NK-92 treated with Interleukin-12 subunit alpha and Interleukin-12 subunit beta, amount 100 ng/mL, for 24 hours (cell line): ENCODE measurements at regions not wholly inside any gene's neighbourhood (a gene's known extent, or its start where the extent isn't known, plus 50 kb on each side); places are given as distances from the start of the nearest gene placed in this dataset.
A peak's percentile ranks its signal among the peaks of the same experiment; 100 is the strongest.

Experiments used
- DNase-seq: peaks from one replicate; lab custom pipeline; 2025; lab: John Stamatoyannopoulos, UW

- DNase-seq, result peak; percentile 93
These were observed 83.4 kb downstream of the FAM43A start for GRCh38 chr3:194769020-194769643.

GRCh38 chr3:194772241-194773000 is 86.7 kb downstream of the FAM43A start:
- no peak for DNase-seq

DNA sequence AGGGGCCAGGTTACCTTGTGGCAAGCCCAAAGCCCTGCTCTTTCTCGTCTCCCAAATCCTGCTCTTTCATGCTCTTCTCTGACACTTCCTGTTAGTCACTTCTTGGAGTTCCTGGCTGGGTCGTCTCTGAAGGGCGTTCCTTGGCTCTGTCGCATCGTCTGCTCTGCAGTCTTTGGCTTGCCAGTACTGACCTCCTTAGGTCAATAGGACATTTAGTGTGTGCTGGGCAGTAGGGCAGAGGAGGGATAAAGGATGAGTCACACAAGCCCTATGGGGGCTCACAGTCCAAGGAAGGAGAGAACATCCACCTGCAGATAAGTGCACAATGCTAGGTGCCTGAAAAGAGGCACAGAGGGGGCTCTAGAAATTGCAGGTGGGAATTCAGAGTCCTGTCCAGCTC is 87.5 kb downstream of the FAM43A start:
- no peak for DNase-seq

GRCh38 chr3:194773771-194774455 is 88.2 kb downstream of the FAM43A start:
- no peak for DNase-seq

DNA sequence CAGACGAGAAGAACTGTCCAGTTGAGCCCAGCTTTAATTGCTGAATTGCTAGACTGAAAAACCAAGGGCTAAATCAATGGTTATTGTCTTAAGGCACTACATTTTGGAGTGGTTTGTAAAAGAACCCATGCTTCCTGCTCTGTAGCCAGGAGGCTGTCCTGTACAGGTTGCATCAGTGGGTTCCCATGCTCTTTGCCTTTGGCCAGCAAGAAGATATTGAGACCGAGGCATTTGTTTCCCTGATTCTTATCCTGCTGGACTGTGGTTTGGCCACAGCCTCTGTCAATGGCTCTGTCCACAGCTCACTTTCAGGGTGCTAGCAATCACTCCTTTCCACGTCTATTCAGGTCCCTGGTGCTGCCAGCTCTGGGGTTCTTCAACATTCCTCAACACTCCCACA is 89.6 kb downstream of the FAM43A start:
- DNase-seq, result no peak

DNA sequence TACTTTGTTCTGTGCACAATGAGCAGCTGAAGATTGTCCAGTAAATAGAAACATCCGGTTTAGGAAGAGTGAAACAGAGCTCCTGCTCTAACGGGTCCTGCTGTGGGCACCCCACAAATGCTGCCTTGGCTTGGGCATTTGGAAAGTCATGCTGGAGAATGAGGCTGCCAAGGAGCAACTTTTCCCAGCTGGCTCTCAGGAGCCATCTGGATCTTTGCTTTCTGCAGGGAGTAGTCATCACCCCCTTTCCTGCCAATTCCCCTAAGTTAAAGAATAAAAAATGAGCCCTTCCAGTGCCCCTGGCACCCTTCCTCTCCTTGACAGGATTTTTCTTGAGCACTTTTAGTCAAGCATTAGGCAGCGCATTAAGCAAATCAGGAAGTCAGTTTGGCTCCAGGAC is 90.0 kb downstream of the FAM43A start:
- DNase-seq, result no peak

GRCh38 chr3:194777729-194778128 is 92.0 kb downstream of the FAM43A start:
- no peak for DNase-seq

GRCh38 chr3:194779729-194780224 is 94.1 kb downstream of the FAM43A start:
- no peak for DNase-seq

GRCh38 chr3:194780706-194781105 is 95.0 kb downstream of the FAM43A start:
- no peak for DNase-seq

DNA sequence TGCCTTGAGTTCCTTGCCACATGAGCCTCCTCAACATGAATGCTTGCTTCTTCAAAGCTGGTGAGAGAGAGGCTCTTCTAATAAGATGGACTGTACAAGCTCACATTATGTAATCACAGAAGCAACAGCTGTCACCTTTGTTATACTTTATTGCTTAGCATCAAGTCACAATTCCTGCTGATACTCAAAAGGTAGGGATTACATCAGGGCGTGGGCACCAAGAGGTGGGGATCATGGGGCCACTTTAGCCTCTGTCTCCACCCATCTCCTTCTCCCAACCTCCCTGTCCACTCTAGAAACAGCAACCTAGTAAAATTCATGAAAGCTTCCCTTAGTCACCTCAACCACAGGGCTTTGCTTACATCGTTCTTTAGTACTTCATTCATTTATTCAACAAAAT is 95.9 kb downstream of the FAM43A start:
- DNase-seq, result no peak

DNA sequence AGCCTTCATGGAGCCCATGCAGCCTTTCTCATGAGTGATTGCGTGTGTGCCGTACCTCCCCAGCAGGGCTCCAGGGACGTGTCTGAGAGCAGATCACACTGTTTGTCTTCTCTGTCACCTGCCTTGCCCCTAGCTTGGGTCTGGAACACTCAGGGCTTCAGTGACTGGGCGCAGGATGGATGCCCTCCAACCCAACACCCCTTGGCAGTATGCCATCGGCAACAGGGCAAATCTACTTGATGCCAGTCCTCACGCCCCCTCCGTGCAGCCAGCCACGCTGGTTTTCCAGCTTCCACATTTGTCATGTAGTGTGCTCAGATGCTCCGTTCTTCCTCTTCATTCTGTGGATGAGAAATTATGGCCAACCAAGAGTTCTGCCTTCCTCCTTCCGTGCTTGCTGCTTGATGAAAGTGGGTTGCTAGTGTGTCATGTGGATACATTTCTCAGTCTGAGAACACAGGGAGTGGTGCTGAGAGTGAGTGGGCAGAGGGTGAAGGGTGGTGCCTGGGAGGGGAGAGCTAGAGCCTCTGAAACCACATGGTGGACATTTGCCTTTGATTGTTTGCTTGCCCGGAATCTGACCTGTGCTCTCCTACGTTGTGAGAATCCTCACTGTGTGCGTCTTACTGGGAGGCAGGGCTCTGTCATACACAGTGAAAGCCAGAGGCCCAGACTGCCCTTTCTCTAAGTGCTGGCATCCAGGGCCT is 97.2 kb downstream of the FAM43A start:
- no peak for DNase-seq

DNA sequence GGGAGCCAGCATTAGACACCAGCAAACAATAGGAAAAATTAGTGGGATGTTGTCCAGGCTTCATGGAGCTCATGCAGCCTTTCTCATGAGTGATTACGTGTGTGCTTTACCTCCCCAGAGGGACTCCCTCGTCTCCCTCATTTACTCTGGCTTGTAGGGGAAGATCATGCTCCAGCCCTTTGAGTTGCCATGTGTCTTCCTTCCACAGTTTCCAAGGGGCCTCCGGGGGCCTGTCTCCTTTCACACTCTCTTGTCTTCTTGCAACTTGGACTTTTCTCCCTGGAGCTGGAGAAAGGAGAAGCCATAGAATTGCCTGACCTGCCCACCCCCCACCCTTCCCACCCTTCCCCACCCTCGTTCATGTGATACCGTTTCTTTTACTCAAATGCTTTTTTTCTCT is 98.7 kb downstream of the FAM43A start:
- DNase-seq, result no peak

- DNase-seq, result no peak
These were observed 99.6 kb downstream of the FAM43A start for GRCh38 chr3:194785315-194785714.

DNA sequence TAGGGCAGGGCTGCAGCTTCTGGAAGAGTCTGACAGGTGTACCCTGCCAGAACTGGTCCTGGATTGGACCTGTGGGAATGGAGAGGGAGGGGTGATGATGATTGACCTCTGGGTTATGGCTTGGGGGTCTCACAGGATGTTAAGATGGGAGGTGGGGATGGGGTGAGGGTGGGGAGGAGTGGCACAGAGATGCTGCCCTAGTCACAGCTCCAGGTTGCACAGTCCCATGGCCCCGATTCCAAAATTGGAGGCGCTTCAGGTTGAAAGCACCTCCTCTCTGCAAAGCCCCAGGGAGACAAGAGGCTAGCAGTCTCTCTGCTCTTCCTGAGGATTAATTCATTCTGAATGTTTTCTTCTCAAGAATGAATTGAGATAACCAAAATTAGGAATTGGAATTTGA is 101.4 kb downstream of the FAM43A start:
- DNase-seq, result no peak

DNA sequence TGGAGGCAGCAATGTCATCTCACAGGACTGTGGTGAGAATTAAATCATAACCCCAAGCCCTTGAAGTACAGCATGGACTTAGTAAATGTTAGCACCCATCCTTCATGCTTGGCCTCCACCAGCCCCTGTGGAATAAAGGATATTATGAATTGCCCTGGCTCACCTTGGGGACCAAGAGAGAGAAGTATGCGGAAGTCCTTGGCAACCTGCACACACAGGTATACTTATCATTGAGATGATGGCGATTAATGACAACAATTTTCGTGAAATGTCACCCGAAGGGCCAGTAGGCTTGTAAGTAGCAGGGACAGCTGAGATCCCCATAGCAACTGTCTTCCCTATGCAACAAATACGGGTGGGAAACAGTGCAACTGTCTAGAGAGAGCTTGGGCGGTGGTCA is 102.0 kb downstream of the FAM43A start:
- DNase-seq, result no peak

- no peak for DNase-seq
These were observed 106.7 kb downstream of the FAM43A start for GRCh38 chr3:194792368-194792767.

GRCh38 chr3:194797555-194798250 is 112.0 kb downstream of the FAM43A start:
- DNase-seq, result no peak

DNA sequence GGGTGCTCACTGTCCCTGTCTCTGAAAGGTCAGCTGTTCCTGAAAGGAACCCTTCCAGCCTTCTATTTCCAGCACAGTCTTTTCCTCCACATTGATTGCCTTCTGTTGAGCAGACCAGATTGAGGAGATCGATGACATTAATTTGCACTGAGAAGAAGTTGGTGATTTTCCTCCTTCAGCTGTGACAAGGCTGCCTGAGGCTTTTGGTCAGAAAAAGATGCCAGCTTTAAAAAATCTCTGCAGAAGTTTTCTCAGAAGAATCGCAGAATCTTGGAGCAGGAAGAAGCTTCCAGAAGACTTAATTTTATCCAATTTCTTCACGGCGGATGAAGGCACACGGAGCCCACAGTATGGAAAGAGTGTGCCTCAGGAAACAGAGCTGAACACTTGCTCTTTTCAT is 112.8 kb downstream of the FAM43A start:
- no peak for DNase-seq

- no peak for DNase-seq
These were observed 114.3 kb downstream of the FAM43A start for GRCh38 chr3:194800002-194800401.

GRCh38 chr3:194801461-194802432 is 116.1 kb downstream of the FAM43A start:
- DNase-seq, result no peak

GRCh38 chr3:194804796-194805195 is 119.1 kb downstream of the FAM43A start:
- DNase-seq, result no peak
